ENCODE measurements at regions not wholly inside any gene's neighbourhood (a gene's known extent, or its start where the extent isn't known, plus 50 kb on each side); places are given as distances from the start of the nearest gene placed in this dataset.

- TF ChIP-seq POLR2A (IDR thresholded peaks at IDR 0.05; ENCODE audit: low read length): no peak
- TF ChIP-seq GATA1 (IDR thresholded peaks at IDR 0.05; ENCODE audit: low read depth, low read length): no peak
Observed at GRCh38 chr9:12618956-12619355, 74.2 kb upstream of the TYRP1 start.
